NCI-H1417 (cell line): ENCODE measurements at regions not wholly inside any gene's neighbourhood (a gene's known extent, or its start where the extent isn't known, plus 50 kb on each side); places are given as distances from the start of the nearest gene placed in this dataset.
"Not testable (repeated sequence)": the region's sequence is repeated elsewhere in the genome, so short reads cannot be mapped to it uniquely, and the experiment has no call there.

Experiments
- DNase-seq, 3 experiments: peaks; one replicate each; lab custom pipeline; 2025; lab: John Stamatoyannopoulos, UW

- no peak for DNase-seq
Observed at GRCh38 chr1:67584938-67585337, 100.1 kb upstream of the GADD45A start.

- DNase-seq: no peak
Observed at GRCh38 chr1:67586596-67586995, 98.4 kb upstream of the GADD45A start.

- DNase-seq: peak in 1 of 3 experiments; percentile 35
Observed at GRCh38 chr1:67588178-67588855, 96.7 kb upstream of the GADD45A start.

- DNase-seq: no peak
Observed at GRCh38 chr1:67589519-67590233, 95.3 kb upstream of the GADD45A start.

- peak in 1 of 3 experiments; percentile 18 for DNase-seq
Observed at GRCh38 chr1:67590329-67590728, 94.7 kb upstream of the GADD45A start.

- no peak for DNase-seq
Observed at GRCh38 chr1:67594764-67595163, 90.2 kb upstream of the GADD45A start.

- no peak for DNase-seq
Observed at GRCh38 chr1:67596674-67597073, 88.3 kb upstream of the GADD45A start.

GRCh38 chr1:67597336-67597735 lies 87.7 kb upstream of the GADD45A start:
- DNase-seq: peak in 2 of 3 experiments; percentile 56 to 91

GRCh38 chr1:67599085-67599484 lies 85.9 kb upstream of the GADD45A start:
- DNase-seq: no peak

- DNase-seq: no peak
Observed at GRCh38 chr1:67601539-67601938, 83.5 kb upstream of the GADD45A start.

- DNase-seq: no peak
Observed at GRCh38 chr1:67601955-67602354, 83.0 kb upstream of the GADD45A start.

- peak in 1 of 3 experiments; percentile 6 for DNase-seq
Observed at GRCh38 chr1:67604778-67605177, 80.2 kb upstream of the GADD45A start.

GRCh38 chr1:67605209-67605780 lies 79.7 kb upstream of the GADD45A start:
- DNase-seq: no peak

- no peak for DNase-seq
Observed at GRCh38 chr1:67607286-67607685, 77.7 kb upstream of the GADD45A start.

- no peak for DNase-seq
Observed at GRCh38 chr1:67607699-67608098, 77.3 kb upstream of the GADD45A start.

- DNase-seq: no peak
Observed at GRCh38 chr1:67608661-67609576, 76.1 kb upstream of the GADD45A start.

- DNase-seq: no peak
Observed at GRCh38 chr1:67609577-67610341, 75.2 kb upstream of the GADD45A start.

- DNase-seq: no peak
Observed at GRCh38 chr1:67610450-67610849, 74.6 kb upstream of the GADD45A start.

GRCh38 chr1:67611846-67612245 lies 73.2 kb upstream of the GADD45A start:
- no peak for DNase-seq

- DNase-seq: no peak
Observed at GRCh38 chr1:67612788-67613241, 72.2 kb upstream of the GADD45A start.

- DNase-seq: not testable (repeated sequence)
Observed at GRCh38 chr1:67613479-67613878, 71.5 kb upstream of the GADD45A start.
